Thyroid gland (tissue), 4 donors: ENCODE measurements at regions not wholly inside any gene's neighbourhood (a gene's known extent, or its start where the extent isn't known, plus 50 kb on each side); places are given as distances from the start of the nearest gene placed in this dataset.

ENCODE experiments used
- CTCF ChIP-seq, 6 experiments: fragments of 200-600 bp in 3 of 6; fragments of 450-650 bp in 3 of 6; sonication (generic) in 3 of 6; IDR thresholded peaks; one replicate each; pipeline ENCODE4 v1.5.1; 2016 to 2019; ENCODE audit warnings: antibody characterized with exemption in 6 of 6, mild to moderate bottlenecking in 2 of 6, inconsistent platforms in 1 of 6, moderate library complexity in 1 of 6
- POLR2A ChIP-seq, 2 donors: fragments of 450-650 bp; IDR thresholded peaks; one replicate each; pipeline ENCODE4 v1.6.1; 2017; ENCODE audit warnings: antibody characterized with exemption in 2 of 2, mild to moderate bottlenecking in 2 of 2, moderate library complexity in 1 of 2

GRCh38 chr6:15872241-15873103 is 209.6 kb upstream of the DTNBP1 start:
- no peak for TF ChIP-seq CTCF (IDR thresholded peaks at IDR 0.05)
- TF ChIP-seq POLR2A (IDR thresholded peaks at IDR 0.05): no peak
